ENCODE measurements at regions not wholly inside any gene's neighbourhood (a gene's known extent, or its start where the extent isn't known, plus 50 kb on each side); places are given as distances from the start of the nearest gene placed in this dataset.

GRCh38 chr10:55495555-55495954, 694.5 kb upstream of the PCDH15 start:
- Mint-ChIP-seq H3K4me1 (no peaks in the 10 kb centered on the region), H3K27ac (no peak overlapping the region), H3K9me3 (peaks cover 9% of the 10 kb centered on the region), H3K4me3 (no peak overlapping the region), H3K36me3 (no peaks in the 10 kb centered on the region), H3K27me3 (no peaks in the 10 kb centered on the region)
- DNase-seq = no peak

- H3K4me1 Mint-ChIP-seq = no peaks in the 10 kb centered on the region
- H3K4me3 Mint-ChIP-seq = no peak overlapping the region
- H3K27me3 Mint-ChIP-seq = no peaks in the 10 kb centered on the region
- peaks cover 8% of the 10 kb centered on the region for H3K9me3 Mint-ChIP-seq
- DNase-seq = no peak
- H3K36me3 Mint-ChIP-seq = no peaks in the 10 kb centered on the region
- H3K27ac Mint-ChIP-seq = no peak overlapping the region
Observed at GRCh38 chr10:55491712-55492111, 690.7 kb upstream of the PCDH15 start.

- no peak for DNase-seq
- Mint-ChIP-seq H3K4me3 (no peak overlapping the region), H3K27me3 (no peaks in the 10 kb centered on the region)
Observed at GRCh38 chr10:55485827-55486226, 684.8 kb upstream of the PCDH15 start.

GRCh38 chr10:55476129-55476528, 675.1 kb upstream of the PCDH15 start:
- Mint-ChIP-seq H3K4me1 (no peaks in the 10 kb centered on the region), H3K4me3 (no peak overlapping the region), H3K27ac (no peak overlapping the region), H3K9me3 (peaks cover 10% of the 10 kb centered on the region), H3K27me3 (no peaks in the 10 kb centered on the region), H3K36me3 (no peaks in the 10 kb centered on the region)
- DNase-seq = no peak

More at GRCh38 chr10:55485827-55486226, 684.8 kb upstream of the PCDH15 start:
- no peaks in the 10 kb centered on the region for H3K4me1 Mint-ChIP-seq
- H3K9me3 Mint-ChIP-seq = peaks cover 20% of the 10 kb centered on the region
- H3K36me3 Mint-ChIP-seq = no peaks in the 10 kb centered on the region
- no peak overlapping the region for H3K27ac Mint-ChIP-seq

- Mint-ChIP-seq H3K4me1 (no peaks in the 10 kb centered on the region), H3K4me3 (no peak overlapping the region), H3K36me3 (no peaks in the 10 kb centered on the region), H3K9me3 (peaks cover 7% of the 10 kb centered on the region), H3K27ac (no peak overlapping the region), H3K27me3 (no peaks in the 10 kb centered on the region)
- no peak for DNase-seq
Observed at GRCh38 chr10:55474258-55474657, 673.2 kb upstream of the PCDH15 start.

GRCh38 chr10:55470840-55471239, 669.8 kb upstream of the PCDH15 start:
- peaks cover 13% of the 10 kb centered on the region for H3K9me3 Mint-ChIP-seq
- no peaks in the 10 kb centered on the region for H3K4me1 Mint-ChIP-seq
- H3K27ac Mint-ChIP-seq = no peak overlapping the region
- DNase-seq = no peak
- no peaks in the 10 kb centered on the region for H3K27me3 Mint-ChIP-seq
- H3K4me3 Mint-ChIP-seq = no peak overlapping the region
- no peaks in the 10 kb centered on the region for H3K36me3 Mint-ChIP-seq

GRCh38 chr10:55466806-55467504, 665.9 kb upstream of the PCDH15 start:
- Mint-ChIP-seq H3K27ac (no peak overlapping the region), H3K4me3 (no peak overlapping the region), H3K27me3 (no peaks in the 10 kb centered on the region), H3K36me3 (no peaks in the 10 kb centered on the region), H3K9me3 (peaks cover 14% of the 10 kb centered on the region), H3K4me1 (no peaks in the 10 kb centered on the region)
- no peak for DNase-seq

GRCh38 chr10:55464083-55464482, 663.1 kb upstream of the PCDH15 start:
- peaks cover 8% of the 10 kb centered on the region for H3K9me3 Mint-ChIP-seq
- no peaks in the 10 kb centered on the region for H3K27me3 Mint-ChIP-seq
- H3K4me3 Mint-ChIP-seq = no peak overlapping the region

GRCh38 chr10:55460008-55460407, 659.0 kb upstream of the PCDH15 start:
- H3K9me3 Mint-ChIP-seq = no peaks in the 10 kb centered on the region
- no peak overlapping the region for H3K4me3 Mint-ChIP-seq
- H3K36me3 Mint-ChIP-seq = no peaks in the 10 kb centered on the region
- no peaks in the 10 kb centered on the region for H3K27me3 Mint-ChIP-seq
- H3K27ac Mint-ChIP-seq = no peak overlapping the region
- H3K4me1 Mint-ChIP-seq = no peaks in the 10 kb centered on the region
- DNase-seq = no peak

More at GRCh38 chr10:55464083-55464482, 663.1 kb upstream of the PCDH15 start:
- DNase-seq = no peak
- no peak overlapping the region for H3K27ac Mint-ChIP-seq
- no peaks in the 10 kb centered on the region for H3K4me1 Mint-ChIP-seq
- no peaks in the 10 kb centered on the region for H3K36me3 Mint-ChIP-seq

- Mint-ChIP-seq H3K27me3 (no peaks in the 10 kb centered on the region), H3K9me3 (no peaks in the 10 kb centered on the region), H3K27ac (no peak overlapping the region), H3K36me3 (no peaks in the 10 kb centered on the region), H3K4me1 (no peaks in the 10 kb centered on the region), H3K4me3 (no peak overlapping the region)
- DNase-seq = no peak
Observed at GRCh38 chr10:55449981-55450380, 649.0 kb upstream of the PCDH15 start.

GRCh38 chr10:55446441-55447002, 645.5 kb upstream of the PCDH15 start:
- H3K27ac Mint-ChIP-seq = no peak overlapping the region
- no peak for DNase-seq
- H3K27me3 Mint-ChIP-seq = no peaks in the 10 kb centered on the region
- no peaks in the 10 kb centered on the region for H3K4me1 Mint-ChIP-seq
- no peak overlapping the region for H3K4me3 Mint-ChIP-seq
- no peaks in the 10 kb centered on the region for H3K36me3 Mint-ChIP-seq
- H3K9me3 Mint-ChIP-seq = peaks cover 9% of the 10 kb centered on the region

- Mint-ChIP-seq H3K4me1 (no peaks in the 10 kb centered on the region), H3K36me3 (no peaks in the 10 kb centered on the region), H3K9me3 (peaks cover 9% of the 10 kb centered on the region), H3K4me3 (no peak overlapping the region), H3K27me3 (no peaks in the 10 kb centered on the region), H3K27ac (no peak overlapping the region)
- no peak for DNase-seq
Observed at GRCh38 chr10:55441777-55442176, 640.7 kb upstream of the PCDH15 start.

GRCh38 chr10:55426138-55426537, 625.1 kb upstream of the PCDH15 start:
- Mint-ChIP-seq H3K27me3 (no peaks in the 10 kb centered on the region), H3K4me3 (no peak overlapping the region), H3K9me3 (peaks cover 3% of the 10 kb centered on the region), H3K27ac (no peak overlapping the region), H3K4me1 (no peaks in the 10 kb centered on the region), H3K36me3 (no peaks in the 10 kb centered on the region)
- no peak for DNase-seq

- H3K27me3 Mint-ChIP-seq = no peaks in the 10 kb centered on the region
- no peaks in the 10 kb centered on the region for H3K4me1 Mint-ChIP-seq
- no peak overlapping the region for H3K27ac Mint-ChIP-seq
- H3K4me3 Mint-ChIP-seq = no peak overlapping the region
- no peaks in the 10 kb centered on the region for H3K36me3 Mint-ChIP-seq
- no peaks in the 10 kb centered on the region for H3K9me3 Mint-ChIP-seq
- no peak for DNase-seq
Observed at GRCh38 chr10:55410415-55410885, 609.4 kb upstream of the PCDH15 start.

- H3K9me3 Mint-ChIP-seq = no peaks in the 10 kb centered on the region
- H3K4me1 Mint-ChIP-seq = no peaks in the 10 kb centered on the region
- H3K4me3 Mint-ChIP-seq = no peak overlapping the region
- H3K27me3 Mint-ChIP-seq = no peaks in the 10 kb centered on the region
- H3K27ac Mint-ChIP-seq = no peak overlapping the region
- no peak for DNase-seq
- H3K36me3 Mint-ChIP-seq = no peaks in the 10 kb centered on the region
Observed at GRCh38 chr10:55404094-55404493, 603.1 kb upstream of the PCDH15 start.

Data from activated naive CD8-positive, alpha-beta T cell treated with anti-CD3 and anti-CD28 coated beads for 36 hours (primary cell).